ENCODE measurements at regions not wholly inside any gene's neighbourhood (a gene's known extent, or its start where the extent isn't known, plus 50 kb on each side); places are given as distances from the start of the nearest gene placed in this dataset.
"Not testable (repeated sequence)": the region's sequence is repeated elsewhere in the genome, so short reads cannot be mapped to it uniquely, and the experiment has no call there.

DNA sequence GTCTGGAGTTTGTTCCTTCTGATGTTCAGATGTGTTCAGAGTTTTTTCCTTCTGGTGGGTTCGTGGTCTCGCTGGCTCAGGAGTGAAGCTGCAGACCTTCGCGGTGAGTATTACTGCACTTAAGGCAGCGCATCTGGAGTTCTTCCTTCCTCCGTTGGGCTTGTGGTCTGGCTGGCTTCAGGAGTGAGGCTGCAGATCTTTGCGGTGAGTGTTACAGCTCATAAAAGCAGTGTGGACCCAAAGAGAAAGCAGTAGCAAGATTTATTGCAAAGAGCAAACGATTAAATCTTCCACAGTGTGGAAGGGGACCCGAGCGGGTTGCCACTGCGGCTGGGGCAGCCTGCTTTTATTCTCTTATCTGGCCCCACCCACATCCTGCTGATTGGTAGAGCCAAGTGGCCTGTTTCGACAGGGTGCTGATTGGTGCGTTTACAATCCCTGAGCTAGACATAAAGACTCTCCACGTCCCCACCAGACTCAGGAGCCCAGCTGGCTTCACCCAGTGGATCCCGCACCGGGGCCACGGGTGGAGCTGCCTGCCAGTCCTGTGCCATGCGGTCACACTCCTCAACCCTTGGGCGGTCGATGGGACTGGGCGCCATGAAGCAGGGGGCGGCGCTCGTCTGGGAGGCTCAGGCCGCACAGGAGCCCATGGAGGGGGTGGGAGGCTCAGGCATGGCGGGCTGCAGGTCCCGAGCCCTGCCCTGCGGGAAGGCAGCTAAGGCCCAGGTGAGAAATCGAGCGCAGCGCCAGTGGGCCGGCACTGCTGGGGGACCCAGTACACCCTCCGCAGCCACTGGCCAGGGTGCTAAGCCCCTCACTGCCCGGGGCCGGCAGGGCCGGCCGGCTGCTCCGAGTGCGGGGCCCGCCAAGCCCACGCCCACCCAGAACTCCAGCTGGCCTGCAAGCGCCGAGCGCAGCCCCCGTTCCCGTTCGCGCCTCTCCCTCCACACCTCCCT, 315.3 kb upstream of the SGK1 start:
- DNase-seq: peak; percentile 42 to 47

GRCh38 chr6:134632024-134632423, 314.1 kb upstream of the SGK1 start:
- DNase-seq: no peak

- no peak for DNase-seq
Measured at GRCh38 chr6:134631398-134631924, 313.5 kb upstream of the SGK1 start.

DNA sequence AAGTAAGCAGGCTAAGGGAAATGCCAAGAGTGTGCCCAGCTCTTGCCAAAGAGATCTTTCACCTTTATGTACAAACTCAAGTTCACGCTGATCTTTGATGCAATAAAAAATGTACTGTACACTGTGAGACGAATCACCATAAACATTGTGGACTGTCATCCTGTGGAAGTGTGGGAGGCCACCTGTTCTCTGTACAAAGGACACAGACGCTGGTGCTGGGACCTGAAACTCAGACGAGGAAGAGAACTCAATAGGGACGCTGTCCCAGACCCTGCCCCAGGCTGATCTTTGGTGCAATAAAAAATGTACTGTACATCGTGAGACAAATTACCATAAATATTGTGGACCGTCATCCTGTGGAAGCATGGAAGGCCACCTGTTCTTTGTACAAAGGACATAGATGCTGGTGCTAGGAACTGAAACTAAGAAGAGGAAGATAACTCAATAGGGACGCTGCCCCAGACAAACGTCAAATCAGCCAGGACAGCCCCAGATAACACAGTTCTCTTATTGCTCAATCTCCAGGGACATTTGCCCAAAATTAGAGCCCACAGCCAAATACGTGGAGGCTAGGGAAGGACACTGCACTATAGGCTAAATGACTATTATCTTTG, 312.7 kb upstream of the SGK1 start:
- DNase-seq: peak; percentile 6 to 49

GRCh38 chr6:134628154-134628553, 310.2 kb upstream of the SGK1 start:
- DNase-seq: no peak

DNA sequence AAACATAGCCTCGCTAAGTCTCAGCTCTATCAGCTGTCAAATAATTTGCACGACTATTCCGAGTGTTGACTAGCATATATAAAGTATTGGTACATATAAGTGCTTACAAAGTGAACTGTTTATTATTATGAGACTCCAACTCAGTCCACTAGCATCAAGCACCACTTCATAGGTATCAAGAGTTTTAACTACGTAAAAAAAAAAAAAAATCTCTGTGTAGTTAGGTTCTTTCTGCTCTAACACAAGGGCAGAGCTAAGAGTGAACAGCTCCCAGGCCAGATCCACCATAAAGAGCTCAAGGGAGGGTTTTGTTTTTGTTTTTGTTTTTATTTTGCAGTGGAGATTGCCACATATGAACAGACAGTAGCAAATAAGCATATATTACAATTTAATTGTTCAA, 309.8 kb upstream of the SGK1 start:
- no peak for DNase-seq

DNA sequence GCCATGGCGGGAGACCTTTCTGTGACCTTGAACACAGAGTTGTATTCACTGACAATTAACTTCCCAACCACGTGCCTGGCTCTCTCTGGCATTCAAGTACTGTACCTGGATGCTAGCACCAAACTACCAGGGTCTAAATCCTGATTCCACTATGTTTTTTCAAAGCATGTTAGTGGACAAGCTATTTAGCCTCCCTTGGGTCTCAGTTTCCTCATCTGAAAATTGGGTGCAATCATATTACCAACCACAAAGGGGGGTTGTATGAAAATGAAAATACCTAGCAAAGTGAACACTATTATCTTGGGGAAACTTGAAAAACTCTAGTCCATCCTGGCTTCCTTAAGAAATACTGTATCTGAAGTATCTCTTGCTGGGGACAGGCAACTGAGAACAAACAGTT, 308.7 kb upstream of the SGK1 start:
- no peak for DNase-seq

GRCh38 chr6:134626086-134626485, 308.2 kb upstream of the SGK1 start:
- DNase-seq: no peak

DNA sequence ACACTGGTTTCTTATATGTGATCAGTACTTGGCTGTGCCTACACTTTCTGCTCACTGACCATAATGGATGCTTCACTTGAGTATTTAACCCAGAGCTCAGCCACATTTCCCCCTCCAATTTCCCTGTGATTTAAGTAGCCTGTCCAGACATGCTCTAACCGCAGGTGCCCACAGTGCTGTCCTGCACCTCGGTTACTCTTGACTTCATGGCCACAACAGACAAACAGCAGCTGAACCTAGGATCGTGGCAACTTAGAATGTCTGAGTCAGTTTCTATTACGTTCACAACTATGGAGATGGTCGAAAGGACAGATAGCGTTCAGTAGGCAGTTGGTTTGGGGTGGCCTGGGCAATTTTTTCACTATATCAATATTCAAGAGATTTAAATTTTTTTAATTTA, 306.9 kb upstream of the SGK1 start:
- DNase-seq: no peak

DNA sequence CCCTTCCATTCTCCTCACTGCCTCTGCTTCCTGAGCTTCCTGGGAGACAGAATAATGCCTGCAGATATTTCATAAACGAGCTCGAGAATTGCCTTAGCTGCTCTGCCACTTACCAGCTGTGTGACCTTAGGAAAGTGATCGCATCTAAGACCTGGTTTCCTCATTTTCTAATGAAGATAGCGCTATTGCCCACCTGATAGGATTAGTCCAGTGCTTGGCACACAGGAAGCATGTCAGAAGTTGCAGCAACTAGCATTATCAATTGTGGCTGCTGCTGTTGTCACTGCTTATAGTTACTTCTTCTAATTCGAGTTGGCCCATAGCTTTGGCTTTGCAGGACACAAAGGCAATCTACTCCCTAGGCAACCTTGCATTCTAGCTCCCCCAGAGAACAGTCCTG, 305.5 kb upstream of the SGK1 start:
- no peak for DNase-seq

GRCh38 chr6:134622382-134623173, 304.7 kb upstream of the SGK1 start:
- no peak for DNase-seq

DNA sequence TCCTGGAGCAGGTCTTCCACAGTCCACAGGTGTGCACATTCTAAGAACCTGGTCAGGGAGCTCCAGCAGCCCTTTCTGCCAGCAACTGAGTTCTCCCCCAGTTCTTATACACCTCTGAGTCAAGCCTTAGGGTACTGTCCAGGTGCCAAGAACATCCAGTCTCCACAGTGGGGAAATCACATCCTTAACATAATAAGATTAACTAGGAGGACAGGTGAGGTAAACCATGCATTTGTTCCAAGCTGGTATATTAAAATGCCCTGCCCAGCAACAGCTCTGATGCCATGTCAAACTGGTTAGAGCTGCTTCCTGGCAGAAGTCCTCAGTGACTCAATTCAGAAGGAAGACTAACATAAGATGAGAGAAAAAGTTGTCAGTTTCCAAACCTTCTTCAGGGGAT, 303.9 kb upstream of the SGK1 start:
- DNase-seq: no peak

GRCh38 chr6:134619789-134620188, 301.9 kb upstream of the SGK1 start:
- DNase-seq: no peak

DNA sequence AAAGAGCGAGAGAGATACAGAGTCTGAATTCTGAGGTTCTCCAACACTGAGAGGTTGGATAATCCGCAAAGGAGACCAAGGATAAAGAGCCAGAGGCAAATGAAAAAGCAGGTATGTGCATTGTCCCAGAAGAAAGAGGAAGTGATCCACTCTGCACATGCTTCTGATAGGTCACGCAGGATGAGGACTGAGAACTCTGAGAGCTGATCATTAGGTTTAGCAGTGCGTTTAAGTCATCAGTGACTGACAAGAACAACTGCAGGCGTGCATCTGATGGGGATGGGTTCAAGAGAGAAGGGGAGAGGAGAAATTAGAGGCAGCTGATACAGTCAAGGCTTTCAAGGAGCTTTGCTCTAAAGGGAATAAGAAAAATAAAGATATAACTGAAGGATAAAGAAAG, 301.2 kb upstream of the SGK1 start:
- no peak for DNase-seq

GRCh38 chr6:134614606-134615485, 296.9 kb upstream of the SGK1 start:
- DNase-seq: no peak

- DNase-seq: not testable (repeated sequence)
Measured at GRCh38 chr6:134612128-134612527, 294.2 kb upstream of the SGK1 start.

GRCh38 chr6:134610411-134610810, 292.5 kb upstream of the SGK1 start:
- DNase-seq: no peak

- no peak for DNase-seq
Measured at GRCh38 chr6:134609716-134610261, 291.9 kb upstream of the SGK1 start.

GRCh38 chr6:134607411-134607810, 289.5 kb upstream of the SGK1 start:
- no peak for DNase-seq

DNA sequence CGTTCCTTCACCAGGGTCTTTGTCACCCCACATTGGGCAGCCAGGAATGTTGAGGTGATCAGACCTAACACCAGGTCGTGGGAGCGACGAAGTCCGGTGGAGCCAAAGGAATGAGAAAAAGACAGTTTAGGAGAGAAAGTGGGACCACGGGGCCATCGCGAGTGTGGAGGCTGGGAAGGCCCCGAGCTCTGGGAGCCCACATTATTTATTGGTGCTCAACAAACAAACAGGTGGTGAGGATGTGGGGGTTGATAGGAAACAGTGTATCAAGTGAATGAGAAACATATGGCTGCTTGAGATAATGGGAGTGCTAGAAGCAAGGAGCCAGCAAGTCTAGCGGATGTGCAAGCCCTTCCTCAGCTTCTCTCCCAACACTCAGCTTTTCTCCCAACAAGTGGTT, 287.1 kb upstream of the SGK1 start:
- no peak for DNase-seq

DNA sequence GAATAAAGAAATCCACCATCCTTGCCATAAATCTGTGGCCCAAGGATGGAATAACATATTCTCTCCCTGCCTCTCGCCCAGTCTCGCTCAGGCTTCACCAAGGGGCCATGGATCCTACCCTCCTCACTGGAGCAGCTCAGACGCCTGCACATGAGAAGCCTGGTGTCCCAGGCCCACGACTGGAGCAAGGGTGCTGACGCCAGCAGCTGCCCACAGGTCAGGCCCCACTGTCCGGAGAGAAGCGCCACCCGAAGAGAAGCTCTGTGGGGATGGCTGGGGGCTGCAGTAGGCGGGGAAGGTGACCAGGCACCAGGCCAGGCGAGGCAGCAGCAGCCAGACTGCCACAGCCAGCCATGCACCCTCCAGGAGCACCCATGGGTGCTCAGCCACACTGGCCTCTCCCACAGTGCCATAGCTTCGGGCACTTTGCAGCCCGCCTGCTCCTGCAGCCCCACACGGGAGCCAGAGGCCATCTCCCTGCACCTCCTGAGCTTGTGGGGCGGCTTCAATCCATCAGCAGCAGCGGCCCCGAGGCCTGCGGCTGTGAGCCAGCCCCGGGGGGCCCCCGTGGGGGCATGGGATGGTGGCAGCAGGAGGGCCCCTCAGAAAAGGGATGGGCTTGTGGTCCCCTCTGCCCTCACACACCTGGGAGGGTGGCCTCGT, 286.2 kb upstream of the SGK1 start:
- DNase-seq: no peak
